ENCODE measurements at regions not wholly inside any gene's neighbourhood (a gene's known extent, or its start where the extent isn't known, plus 50 kb on each side); places are given as distances from the start of the nearest gene placed in this dataset.

GRCh38 chr12:89257340-89257739 is 95.0 kb downstream of the DUSP6 start:
- no peak for TF ChIP-seq CTCF (conservative IDR thresholded peaks at IDR 0.05)
- no peak for TF ChIP-seq EZH2 (IDR thresholded peaks at IDR 0.05; ENCODE audit: low read depth)
